Tibial nerve (tissue), 4 donors: ENCODE measurements at regions not wholly inside any gene's neighbourhood (a gene's known extent, or its start where the extent isn't known, plus 50 kb on each side); places are given as distances from the start of the nearest gene placed in this dataset.
"Not testable (repeated sequence)": the region's sequence is repeated elsewhere in the genome, so short reads cannot be mapped to it uniquely, and the experiment has no call there.

Experiments used
- DNase-seq, 2 donors: peaks; one replicate each; pipeline ENCODE4 v3.0.0-alpha.2; 2019; ENCODE audit warnings: low spot score in 2 of 2
- H3K27ac ChIP-seq, 4 donors: fragments of 200-600 bp; sonication (generic) in 3 of 4; one replicate each; pipeline ENCODE4 v1.5.1; 2017 to 2019; ENCODE audit warnings: mild to moderate bottlenecking in 1 of 4
- H3K27me3 ChIP-seq, 2 donors: fragments of 200-600 bp; sonication (generic) in 1 of 2; one replicate each; pipeline versions ENCODE4 v1.5.1 to v1.6.0; 2017 to 2019
- H3K36me3 ChIP-seq, 3 donors: fragments of 200-600 bp; sonication (generic); one replicate each; pipeline ENCODE4 v1.5.1; 2018 to 2019
- H3K4me1 ChIP-seq, 4 donors: fragments of 200-600 bp; sonication (generic) in 3 of 4; one replicate each; pipeline ENCODE4 v1.5.1; 2017 to 2019
- H3K4me3 ChIP-seq, 4 donors: fragments of 200-600 bp; sonication (generic) in 3 of 4; one replicate each; pipeline ENCODE4 v1.5.1; 2017 to 2019; ENCODE audit warnings: mild to moderate bottlenecking in 1 of 4, moderate library complexity in 1 of 4
- H3K9me3 ChIP-seq, 4 donors: fragments of 200-600 bp; sonication (generic) in 3 of 4; one replicate each; pipeline ENCODE4 v1.5.1; 2017 to 2019
- EP300 ChIP-seq, 2 donors: sonication (generic); formaldehyde crosslinking; IDR thresholded peaks; one replicate each; pipeline ENCODE4 v1.6.1; 2017; ENCODE audit warnings: antibody characterized with exemption in 2 of 2, mild to moderate bottlenecking in 1 of 2
- POLR2A ChIP-seq, 2 donors: fragments of 450-650 bp; IDR thresholded peaks; one replicate each; pipeline ENCODE4 v1.6.1; 2017; ENCODE audit warnings: antibody characterized with exemption in 2 of 2, mild to moderate bottlenecking in 2 of 2, moderate library complexity in 2 of 2
- WGBS, 2 donors: methylation state at CpG; one replicate each; pipeline ENCODE4 v1.1.5; 2018; 5-methylcytosine and 5-hydroxymethylcytosine counted together
- TF ChIP-seq, protein P1 (sequence below), 5 experiments: fragments of 200-600 bp in 3 of 5; fragments of 450-650 bp in 2 of 5; sonication (generic) in 3 of 5; IDR thresholded peaks; one replicate each; pipeline ENCODE4 v1.5.1; 2016 to 2019; ENCODE audit warnings: antibody characterized with exemption in 5 of 5, mild to moderate bottlenecking in 3 of 5, moderate library complexity in 2 of 5

- Histone ChIP-seq H3K9me3 (no peaks in the 10 kb centered on the region), H3K4me1 (no peaks in the 10 kb centered on the region), H3K27ac (no peak overlapping the region), H3K36me3 (no peaks in the 10 kb centered on the region), H3K27me3 (no peaks in the 10 kb centered on the region), H3K4me3 (no peak overlapping the region)
- 79% methylated on average over 6 of the region's 6 CpGs; no CpG with 5 or more reads in 1 of the 2 donors for WGBS, 2 donors
- no peak for TF ChIP-seq POLR2A (IDR thresholded peaks at IDR 0.05)
- DNase-seq = no peak
Observed at GRCh38 chrX:55356609-55357008, 91.9 kb upstream of the PAGE3 start.

- DNase-seq = no peak
- no peaks in the 10 kb centered on the region for H3K36me3 ChIP-seq
- no peak overlapping the region for H3K27ac ChIP-seq
- 30 to 47% methylated on average over 1 of the region's 1 CpG for WGBS, 2 donors
- no peak overlapping the region for H3K4me3 ChIP-seq
- no peaks in the 10 kb centered on the region for H3K27me3 ChIP-seq
- TF ChIP-seq POLR2A (IDR thresholded peaks at IDR 0.05) = no peak
- TF ChIP-seq EP300 (IDR thresholded peaks at IDR 0.05) = no peak
- TF ChIP-seq, protein P1, sequence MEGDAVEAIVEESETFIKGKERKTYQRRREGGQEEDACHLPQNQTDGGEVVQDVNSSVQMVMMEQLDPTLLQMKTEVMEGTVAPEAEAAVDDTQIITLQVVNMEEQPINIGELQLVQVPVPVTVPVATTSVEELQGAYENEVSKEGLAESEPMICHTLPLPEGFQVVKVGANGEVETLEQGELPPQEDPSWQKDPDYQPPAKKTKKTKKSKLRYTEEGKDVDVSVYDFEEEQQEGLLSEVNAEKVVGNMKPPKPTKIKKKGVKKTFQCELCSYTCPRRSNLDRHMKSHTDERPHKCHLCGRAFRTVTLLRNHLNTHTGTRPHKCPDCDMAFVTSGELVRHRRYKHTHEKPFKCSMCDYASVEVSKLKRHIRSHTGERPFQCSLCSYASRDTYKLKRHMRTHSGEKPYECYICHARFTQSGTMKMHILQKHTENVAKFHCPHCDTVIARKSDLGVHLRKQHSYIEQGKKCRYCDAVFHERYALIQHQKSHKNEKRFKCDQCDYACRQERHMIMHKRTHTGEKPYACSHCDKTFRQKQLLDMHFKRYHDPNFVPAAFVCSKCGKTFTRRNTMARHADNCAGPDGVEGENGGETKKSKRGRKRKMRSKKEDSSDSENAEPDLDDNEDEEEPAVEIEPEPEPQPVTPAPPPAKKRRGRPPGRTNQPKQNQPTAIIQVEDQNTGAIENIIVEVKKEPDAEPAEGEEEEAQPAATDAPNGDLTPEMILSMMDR (IDR thresholded peaks at IDR 0.05) = no peak
- H3K9me3 ChIP-seq = no peaks in the 10 kb centered on the region
- H3K4me1 ChIP-seq = no peaks in the 10 kb centered on the region
Observed at GRCh38 chrX:55357236-55357635, 92.5 kb upstream of the PAGE3 start.

DNA sequence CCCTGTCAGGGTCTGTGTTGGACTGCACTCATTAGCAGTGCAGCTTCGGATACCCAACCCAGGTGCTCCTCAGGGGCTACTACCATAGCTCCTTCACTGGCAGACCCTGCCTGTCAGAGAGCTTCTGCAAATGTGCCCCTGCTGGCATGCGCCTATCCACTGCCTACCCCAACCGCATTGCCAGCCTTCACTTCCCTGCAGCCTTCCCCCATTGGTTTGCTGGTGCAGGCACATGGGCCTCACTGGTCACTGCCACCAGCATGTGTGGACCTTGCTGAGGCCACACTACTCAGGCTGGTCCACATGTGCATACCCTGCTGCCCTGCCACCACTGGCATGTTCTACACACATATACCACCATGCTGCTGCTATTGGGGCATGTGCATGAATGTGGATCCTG lies 72.5 kb upstream of the MAGEH1 start:
- WGBS, 2 donors = 86% methylated on average over 3 of the region's 3 CpGs; no CpG with 5 or more reads in 1 of the 2 donors
- H3K36me3 ChIP-seq = no peaks in the 10 kb centered on the region
- H3K4me3 ChIP-seq = no peak overlapping the region
- H3K4me1 ChIP-seq = no peaks in the 10 kb centered on the region
- no peak for DNase-seq
- TF ChIP-seq, protein P1 (IDR thresholded peaks at IDR 0.05) = no peak
- TF ChIP-seq POLR2A (IDR thresholded peaks at IDR 0.05) = no peak
- TF ChIP-seq EP300 (IDR thresholded peaks at IDR 0.05) = no peak
- H3K9me3 ChIP-seq = no peaks in the 10 kb centered on the region
- no peaks in the 10 kb centered on the region for H3K27me3 ChIP-seq
- H3K27ac ChIP-seq = no peak overlapping the region

DNA sequence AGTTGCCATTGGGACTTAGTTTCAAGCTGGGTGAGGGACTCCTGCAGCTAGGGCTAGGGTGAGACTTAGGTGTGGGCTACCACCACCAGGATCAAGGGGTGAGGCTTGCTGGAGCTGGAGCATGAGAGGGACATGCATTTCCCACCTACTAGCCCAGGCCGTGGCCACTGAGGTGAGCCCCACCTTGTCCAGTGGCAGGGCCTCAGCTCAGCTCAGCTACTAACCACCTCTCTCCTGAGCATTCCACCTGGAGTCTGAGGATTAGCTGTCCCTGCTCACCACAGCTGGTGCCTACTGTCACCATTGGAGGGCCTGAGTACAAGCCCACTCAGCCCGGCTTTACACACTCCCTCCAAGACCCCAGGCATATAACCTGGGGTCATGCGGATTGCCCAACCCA lies 62.6 kb upstream of the MAGEH1 start:
- TF ChIP-seq POLR2A (IDR thresholded peaks at IDR 0.05) = no peak
- TF ChIP-seq, protein P1 (IDR thresholded peaks at IDR 0.05) = no peak
- no peak for TF ChIP-seq EP300 (IDR thresholded peaks at IDR 0.05)
- WGBS, 2 donors = 70% methylated on average over 3 of the region's 3 CpGs; no CpG with 5 or more reads in 1 of the 2 donors
- DNase-seq = no peak

GRCh38 chrX:55396836-55397235 lies 55.1 kb upstream of the MAGEH1 start:
- not testable (repeated sequence) for H3K27me3 ChIP-seq, H3K9me3 ChIP-seq, DNase-seq, H3K27ac ChIP-seq, H3K36me3 ChIP-seq, H3K4me1 ChIP-seq, H3K4me3 ChIP-seq
- WGBS, 2 donors = 63% methylated on average over 4 of the region's 4 CpGs; no CpG with 5 or more reads in 1 of the 2 donors

More for the DNA sequence above, 62.6 kb upstream of the MAGEH1 start:
- H3K4me3 ChIP-seq = no peak overlapping the region
- H3K9me3 ChIP-seq = no peaks in the 10 kb centered on the region
- no peaks in the 10 kb centered on the region for H3K4me1 ChIP-seq
- H3K36me3 ChIP-seq = no peaks in the 10 kb centered on the region
- H3K27ac ChIP-seq = no peak overlapping the region
- H3K27me3 ChIP-seq = no peaks in the 10 kb centered on the region
